Loucy (cell line): ENCODE measurements at regions not wholly inside any gene's neighbourhood (a gene's known extent, or its start where the extent isn't known, plus 50 kb on each side); places are given as distances from the start of the nearest gene placed in this dataset.

Source experiments
- H2AFZ ChIP-seq: fragments of 200-600 bp; sonication (generic); 2 replicates; pipeline ENCODE4 v1.6.0; 2016; ENCODE audit warnings: antibody characterized with exemption, mild to moderate bottlenecking, low read length, moderate library complexity
- H3F3A ChIP-seq: fragments of 200-600 bp; 2 replicates; pipeline ENCODE4 v1.6.0; 2016; ENCODE audit warnings: antibody characterized with exemption, low read depth, mild to moderate bottlenecking
- H3K27me3 ChIP-seq: fragments of 200-600 bp; sonication (generic); 2 replicates; pipeline ENCODE4 v1.6.1; 2014; ENCODE audit warnings: low read length, mild to moderate bottlenecking; ENCODE audit not compliant: insufficient read depth, poor library complexity, severe bottlenecking
- H3K36me3 ChIP-seq: fragments of 200-600 bp; sonication (generic); 2 replicates; pipeline ENCODE4 v1.6.1; 2016; ENCODE audit warnings: low read length; ENCODE audit not compliant: insufficient read depth
- H3K4me1 ChIP-seq: fragments of 200-600 bp; sonication (generic); 2 replicates; pipeline ENCODE4 v1.5.1; 2014; ENCODE audit warnings: low read length, mild to moderate bottlenecking; ENCODE audit not compliant: insufficient read depth, poor library complexity, severe bottlenecking
- H3K4me2 ChIP-seq: fragments of 200-600 bp; sonication (generic); 2 replicates; pipeline ENCODE4 v1.6.0; 2014; ENCODE audit warnings: antibody characterized with exemption, low read length, low read depth, mild to moderate bottlenecking; ENCODE audit not compliant: poor library complexity, severe bottlenecking
- H3K4me3 ChIP-seq: fragments of 200-600 bp; sonication (generic); 2 replicates; pipeline ENCODE4 v1.5.1; 2014; ENCODE audit warnings: low read length, mild to moderate bottlenecking, mixed read lengths; ENCODE audit not compliant: poor library complexity, severe bottlenecking
- H3K79me2 ChIP-seq: fragments of 200-600 bp; sonication (generic); 2 replicates; pipeline ENCODE4 v1.6.1; 2014; ENCODE audit warnings: low read length; ENCODE audit not compliant: insufficient read depth
- H3K9ac ChIP-seq: fragments of 200-600 bp; sonication (generic); 2 replicates; pipeline ENCODE4 v1.6.0; 2014; ENCODE audit warnings: mild to moderate bottlenecking, low read depth, low read length, moderate library complexity; ENCODE audit not compliant: poor library complexity, severe bottlenecking
- H3K9me2 ChIP-seq: fragments of 200-600 bp; sonication (generic); replicated peaks from 2 replicates; pipeline ENCODE4 v1.6.1; 2016; ENCODE audit warnings: low read depth, low read length, mixed read lengths
- H3K9me3 ChIP-seq: fragments of 200-600 bp; sonication (generic); 2 replicates; pipeline ENCODE4 v1.6.1; 2014; ENCODE audit warnings: mild to moderate bottlenecking, antibody characterized with exemption, low read length, low read depth; ENCODE audit not compliant: insufficient read depth
- H4K20me1 ChIP-seq: fragments of 200-600 bp; sonication (generic); 2 replicates; pipeline ENCODE4 v1.6.0; 2014; ENCODE audit warnings: antibody characterized with exemption, low read length, mild to moderate bottlenecking; ENCODE audit not compliant: insufficient read depth, poor library complexity, severe bottlenecking
- CTCF ChIP-seq: fragments of 200-600 bp; sonication (generic); conservative IDR thresholded peaks from 2 replicates; pipeline ENCODE4 v1.5.1; 2014; ENCODE audit warnings: mild to moderate bottlenecking, antibody characterized with exemption, low read length
- EZH2phosphoT487 ChIP-seq: fragments of 200-600 bp; IDR thresholded peaks from 2 replicates; pipeline ENCODE4 v1.6.1; 2018; ENCODE audit warnings: antibody characterized with exemption, mild to moderate bottlenecking, moderate library complexity, borderline replicate concordance

GRCh38 chr2:3025984-3026383, 351.6 kb downstream of the EIPR1 start:
- H3K4me3 ChIP-seq: no peak overlapping the region

GRCh38 chr2:3025261-3025660, 352.4 kb downstream of the EIPR1 start:
- no peaks in the 10 kb centered on the region for H3K36me3 ChIP-seq
- H3K4me2 ChIP-seq: no peak overlapping the region
- no peak overlapping the region for H2AFZ ChIP-seq
- H3K9ac ChIP-seq: no peak overlapping the region
- no peaks in the 10 kb centered on the region for H3K9me2 ChIP-seq
- H3K9me3 ChIP-seq: peaks cover 5% of the 10 kb centered on the region; the same call in 1 of the 2 replicates
- no peaks in the 10 kb centered on the region for H3K79me2 ChIP-seq
- H3K4me3 ChIP-seq: no peak overlapping the region
- H4K20me1 ChIP-seq: no peaks in the 10 kb centered on the region
- H3K27me3 ChIP-seq: no peaks in the 10 kb centered on the region
- no peaks in the 10 kb centered on the region for H3K4me1 ChIP-seq
- H3F3A ChIP-seq: no peaks in the 10 kb centered on the region
- TF ChIP-seq EZH2phosphoT487 (no peak), CTCF (no peak)

More at GRCh38 chr2:3025984-3026383, 351.6 kb downstream of the EIPR1 start:
- Histone ChIP-seq H3K9me2 (no peaks in the 10 kb centered on the region), H3F3A (no peaks in the 10 kb centered on the region), H3K27me3 (no peaks in the 10 kb centered on the region), H3K36me3 (no peaks in the 10 kb centered on the region), H2AFZ (no peak overlapping the region), H4K20me1 (no peaks in the 10 kb centered on the region), H3K79me2 (no peaks in the 10 kb centered on the region), H3K9me3 (peaks cover 5% of the 10 kb centered on the region; the same call in 1 of the 2 replicates), H3K4me1 (no peaks in the 10 kb centered on the region), H3K9ac (no peak overlapping the region), H3K4me2 (no peak overlapping the region)
- TF ChIP-seq EZH2phosphoT487 (no peak), CTCF (no peak)

GRCh38 chr2:3024401-3024935, 353.1 kb downstream of the EIPR1 start:
- no peaks in the 10 kb centered on the region for H3K79me2 ChIP-seq
- H3K4me2 ChIP-seq: no peak overlapping the region
- no peaks in the 10 kb centered on the region for H3K9me2 ChIP-seq
- H3K27me3 ChIP-seq: no peaks in the 10 kb centered on the region
- no peaks in the 10 kb centered on the region for H3K36me3 ChIP-seq
- H3F3A ChIP-seq: no peaks in the 10 kb centered on the region
- TF ChIP-seq CTCF (no peak), EZH2phosphoT487 (no peak)
- no peak overlapping the region for H3K4me3 ChIP-seq
- no peaks in the 10 kb centered on the region for H3K4me1 ChIP-seq
- no peak overlapping the region for H2AFZ ChIP-seq
- peaks cover 5% of the 10 kb centered on the region; the same call in 1 of the 2 replicates for H3K9me3 ChIP-seq
- no peaks in the 10 kb centered on the region for H4K20me1 ChIP-seq
- no peak overlapping the region for H3K9ac ChIP-seq
